Glutamatergic neuron (in vitro differentiated cells): ENCODE measurements at regions not wholly inside any gene's neighbourhood (a gene's known extent, or its start where the extent isn't known, plus 50 kb on each side); places are given as distances from the start of the nearest gene placed in this dataset.

Experiments
- DNase-seq: peaks from one replicate; pipeline ENCODE4 v3.0.0; 2022
- H3K27ac Mint-ChIP-seq: one replicate; pipeline ENCODE4 v1.8.0; 2020; ENCODE audit warnings: mild to moderate bottlenecking, mixed read lengths, inconsistent platforms; ENCODE audit not compliant: unreplicated experiment
- H3K27me3 Mint-ChIP-seq: one replicate; pipeline ENCODE4 v1.8.0; 2020; ENCODE audit warnings: mild to moderate bottlenecking, moderate library complexity, mixed read lengths, inconsistent platforms; ENCODE audit not compliant: unreplicated experiment
- H3K36me3 Mint-ChIP-seq: one replicate; pipeline ENCODE4 v1.8.0; 2020; ENCODE audit warnings: mild to moderate bottlenecking, mixed read lengths, inconsistent platforms; ENCODE audit not compliant: unreplicated experiment
- H3K4me1 Mint-ChIP-seq: one replicate; pipeline ENCODE4 v1.8.0; 2020; ENCODE audit warnings: mild to moderate bottlenecking, low read depth, mixed read lengths, inconsistent platforms; ENCODE audit not compliant: unreplicated experiment
- H3K4me3 Mint-ChIP-seq: one replicate; pipeline ENCODE4 v1.8.0; 2020; ENCODE audit warnings: mild to moderate bottlenecking, mixed read lengths, inconsistent platforms; ENCODE audit not compliant: unreplicated experiment
- H3K9me3 Mint-ChIP-seq: one replicate; pipeline ENCODE4 v1.8.0; 2020; ENCODE audit warnings: mild to moderate bottlenecking, moderate library complexity, mixed read lengths, inconsistent platforms; ENCODE audit not compliant: unreplicated experiment
- CTCF ChIP-seq: fragments of 200-600 bp; sonication (generic); IDR thresholded peaks from one replicate; pipeline ENCODE4 v1.5.0; 2021; ENCODE audit not compliant: partially characterized antibody, unreplicated experiment

DNA sequence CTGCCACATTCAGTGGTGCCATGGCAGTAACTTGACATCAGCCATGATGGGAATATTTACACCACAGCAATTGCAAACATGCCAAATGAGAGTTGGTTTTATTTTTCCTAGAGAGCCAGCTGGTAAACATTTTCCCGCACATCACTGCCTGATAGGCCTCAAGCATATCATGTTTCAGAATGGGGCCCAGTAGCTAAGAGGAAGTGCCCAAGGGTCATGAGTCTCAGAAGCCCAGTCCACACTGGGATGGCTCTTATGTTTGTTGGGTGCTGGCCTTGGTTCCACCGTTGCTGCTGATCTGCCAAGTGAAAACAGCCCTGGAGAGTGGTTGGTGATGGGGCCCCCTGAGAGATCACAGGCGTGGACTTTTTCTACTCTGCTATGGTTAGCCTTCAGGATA lies 64.3 kb upstream of the NAV2 start:
- Mint-ChIP-seq H3K27me3 (peaks cover 6% of the 10 kb centered on the region), H3K27ac (no peak overlapping the region), H3K9me3 (peaks cover 10% of the 10 kb centered on the region), H3K4me1 (peaks cover 30% of the 10 kb centered on the region), H3K4me3 (no peak overlapping the region), H3K36me3 (no peaks in the 10 kb centered on the region)
- DNase-seq: no peak
- TF ChIP-seq CTCF: no peak

DNA sequence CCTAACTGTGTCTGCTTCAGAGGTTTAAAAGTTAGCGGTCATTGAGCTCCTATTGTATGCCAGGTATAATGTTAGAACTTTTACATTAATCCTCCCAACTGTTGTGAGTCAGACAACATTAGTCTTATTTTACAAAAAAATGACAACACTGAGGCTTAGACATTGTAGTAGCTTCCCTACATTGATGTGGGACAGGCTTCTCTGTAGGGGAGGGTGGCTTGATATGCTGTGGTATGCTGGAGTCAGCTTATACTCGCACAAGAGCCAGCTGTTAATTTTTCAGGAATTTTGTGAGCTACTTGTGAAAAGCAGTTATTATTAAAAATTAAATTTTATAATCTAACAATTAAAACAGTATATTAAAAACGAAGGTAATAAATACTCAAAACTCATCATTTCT lies 64.8 kb upstream of the NAV2 start:
- H3K36me3 Mint-ChIP-seq: no peaks in the 10 kb centered on the region
- H3K9me3 Mint-ChIP-seq: peaks cover 10% of the 10 kb centered on the region
- no peak for DNase-seq
- H3K27ac Mint-ChIP-seq: no peak overlapping the region
- H3K4me3 Mint-ChIP-seq: no peak overlapping the region
- peaks cover 27% of the 10 kb centered on the region for H3K4me1 Mint-ChIP-seq
- no peak for TF ChIP-seq CTCF
- peaks cover 6% of the 10 kb centered on the region for H3K27me3 Mint-ChIP-seq

DNA sequence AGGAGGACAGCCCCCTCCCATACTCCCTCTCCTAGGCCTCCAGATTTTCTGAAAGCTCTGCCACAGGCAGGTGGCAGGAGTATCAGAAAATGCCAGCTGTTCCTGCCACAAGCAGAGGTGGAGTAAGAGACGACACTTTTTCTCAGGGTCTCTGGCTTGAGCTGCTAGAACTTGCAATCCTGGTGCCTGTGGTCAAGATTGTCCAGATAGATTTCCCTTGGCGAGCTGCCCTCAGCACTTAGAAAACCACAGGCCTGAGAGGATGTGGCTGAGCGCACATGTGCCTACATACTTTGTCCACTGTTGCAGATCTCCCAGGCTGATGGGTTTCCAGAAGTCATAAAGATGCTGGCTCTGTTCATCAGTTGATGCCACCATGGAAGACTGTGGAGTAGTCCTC lies 65.7 kb upstream of the NAV2 start:
- no peak overlapping the region for H3K27ac Mint-ChIP-seq
- H3K4me3 Mint-ChIP-seq: no peak overlapping the region
- peaks cover 4% of the 10 kb centered on the region for H3K27me3 Mint-ChIP-seq

DNA sequence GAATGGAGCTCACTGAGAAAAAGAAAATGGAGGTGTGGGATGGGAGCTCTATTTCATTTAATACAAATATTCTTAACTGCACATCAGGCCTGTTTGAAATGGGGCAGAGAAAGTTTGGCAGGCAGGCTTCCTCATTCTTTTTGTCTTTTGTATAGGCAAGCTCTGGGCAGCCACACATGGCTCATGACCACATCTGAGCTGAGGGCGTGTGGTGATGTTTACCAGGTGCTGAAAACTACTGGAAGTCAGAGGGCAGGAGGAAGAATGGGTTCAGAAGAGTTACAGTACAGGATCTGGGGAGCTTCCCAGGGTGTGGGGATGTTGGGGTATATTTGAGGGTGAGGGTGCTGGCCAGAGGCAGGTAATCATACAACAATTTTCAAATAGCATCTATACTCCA lies 66.3 kb upstream of the NAV2 start:
- no peak for DNase-seq
- peaks cover 31% of the 10 kb centered on the region for H3K4me1 Mint-ChIP-seq
- H3K27ac Mint-ChIP-seq: no peak overlapping the region
- peaks cover 4% of the 10 kb centered on the region for H3K27me3 Mint-ChIP-seq
- peaks cover 9% of the 10 kb centered on the region for H3K9me3 Mint-ChIP-seq
- H3K36me3 Mint-ChIP-seq: no peaks in the 10 kb centered on the region
- TF ChIP-seq CTCF: no peak
- no peak overlapping the region for H3K4me3 Mint-ChIP-seq

More for the DNA sequence above, 65.7 kb upstream of the NAV2 start:
- Mint-ChIP-seq H3K36me3 (no peaks in the 10 kb centered on the region), H3K4me1 (peaks cover 31% of the 10 kb centered on the region), H3K9me3 (peaks cover 9% of the 10 kb centered on the region)
- DNase-seq: no peak
- TF ChIP-seq CTCF: no peak

DNA sequence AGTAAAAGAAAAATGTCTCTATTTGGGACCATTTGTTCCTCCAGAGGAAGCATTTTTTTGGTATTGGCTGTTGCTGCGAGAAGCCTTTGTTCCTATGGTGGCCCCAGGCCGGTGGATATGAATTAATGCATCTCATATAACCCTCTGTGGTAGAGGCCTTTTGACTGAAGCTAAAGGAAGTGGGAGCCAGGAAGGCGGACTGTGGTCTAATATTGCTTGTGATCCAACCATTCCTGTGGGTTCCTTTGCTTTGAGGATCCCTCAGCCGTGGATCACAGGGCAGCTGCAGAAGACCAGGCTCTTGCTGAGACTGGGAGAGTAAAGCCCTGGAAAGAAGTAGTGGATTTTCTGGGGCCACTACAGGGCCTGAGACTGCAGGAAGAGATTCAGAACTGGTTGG lies 68.3 kb upstream of the NAV2 start:
- H3K4me3 Mint-ChIP-seq: no peak overlapping the region
- no peaks in the 10 kb centered on the region for H3K36me3 Mint-ChIP-seq
- no peak overlapping the region for H3K27ac Mint-ChIP-seq
- TF ChIP-seq CTCF: no peak
- DNase-seq: no peak
- peaks cover 15% of the 10 kb centered on the region for H3K4me1 Mint-ChIP-seq
- peaks cover 4% of the 10 kb centered on the region for H3K27me3 Mint-ChIP-seq
- H3K9me3 Mint-ChIP-seq: peaks cover 3% of the 10 kb centered on the region
